ENCODE measurements at regions not wholly inside any gene's neighbourhood (a gene's known extent, or its start where the extent isn't known, plus 50 kb on each side); places are given as distances from the start of the nearest gene placed in this dataset.

- ChIA-PET POLR2A (no interaction called here), CTCF (no interaction called here)
- no peaks in the 10 kb centered on the region for H3K36me3 ChIP-seq (ENCODE audit: control insufficient read depth, insufficient read depth, low read length)
- no peak overlapping the region for H3K4me3 ChIP-seq (ENCODE audit: low read depth, low read length)
- DNase-seq (ENCODE audit: low read depth): no peak
- H3K27me3 ChIP-seq (ENCODE audit: control insufficient read depth, insufficient read depth, low read length): no peaks in the 10 kb centered on the region
- TF ChIP-seq, protein P1, sequence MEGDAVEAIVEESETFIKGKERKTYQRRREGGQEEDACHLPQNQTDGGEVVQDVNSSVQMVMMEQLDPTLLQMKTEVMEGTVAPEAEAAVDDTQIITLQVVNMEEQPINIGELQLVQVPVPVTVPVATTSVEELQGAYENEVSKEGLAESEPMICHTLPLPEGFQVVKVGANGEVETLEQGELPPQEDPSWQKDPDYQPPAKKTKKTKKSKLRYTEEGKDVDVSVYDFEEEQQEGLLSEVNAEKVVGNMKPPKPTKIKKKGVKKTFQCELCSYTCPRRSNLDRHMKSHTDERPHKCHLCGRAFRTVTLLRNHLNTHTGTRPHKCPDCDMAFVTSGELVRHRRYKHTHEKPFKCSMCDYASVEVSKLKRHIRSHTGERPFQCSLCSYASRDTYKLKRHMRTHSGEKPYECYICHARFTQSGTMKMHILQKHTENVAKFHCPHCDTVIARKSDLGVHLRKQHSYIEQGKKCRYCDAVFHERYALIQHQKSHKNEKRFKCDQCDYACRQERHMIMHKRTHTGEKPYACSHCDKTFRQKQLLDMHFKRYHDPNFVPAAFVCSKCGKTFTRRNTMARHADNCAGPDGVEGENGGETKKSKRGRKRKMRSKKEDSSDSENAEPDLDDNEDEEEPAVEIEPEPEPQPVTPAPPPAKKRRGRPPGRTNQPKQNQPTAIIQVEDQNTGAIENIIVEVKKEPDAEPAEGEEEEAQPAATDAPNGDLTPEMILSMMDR (IDR thresholded peaks at IDR 0.05; ENCODE audit: insufficient read depth, low read depth, low read length): no peak
Measured at GRCh38 chr2:139099721-139100120, 319.5 kb upstream of the NXPH2 start.

DNA sequence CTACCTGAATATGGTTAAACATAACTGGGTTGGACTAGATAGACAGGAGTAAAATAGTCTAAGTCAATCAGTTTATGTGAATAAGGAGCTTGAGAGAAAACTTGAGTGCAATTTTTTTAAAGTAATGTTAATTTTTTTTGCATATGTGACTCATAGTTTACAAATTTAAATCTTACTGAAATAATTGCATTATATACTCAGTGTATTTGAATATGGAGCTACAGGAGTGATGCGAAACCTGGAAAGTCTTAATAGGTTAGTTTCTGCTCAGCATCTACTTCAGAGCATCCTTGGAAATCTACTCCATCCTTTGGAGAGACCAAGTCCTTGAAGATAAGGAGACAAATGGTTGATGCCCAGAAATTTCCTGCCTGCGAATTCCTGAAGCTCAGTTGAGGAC lies 318.8 kb upstream of the NXPH2 start:
- H3K4me3 ChIP-seq (ENCODE audit: low read depth, low read length): no peak overlapping the region
- DNase-seq (ENCODE audit: low read depth): no peak
- H3K27me3 ChIP-seq (ENCODE audit: control insufficient read depth, insufficient read depth, low read length): no peaks in the 10 kb centered on the region
- TF ChIP-seq, protein P1 (IDR thresholded peaks at IDR 0.05; ENCODE audit: insufficient read depth, low read depth, low read length): no peak
- no peaks in the 10 kb centered on the region for H3K36me3 ChIP-seq (ENCODE audit: control insufficient read depth, insufficient read depth, low read length)
- ChIA-PET POLR2A (no interaction called here), CTCF (no interaction called here)

- no peaks in the 10 kb centered on the region for H3K36me3 ChIP-seq (ENCODE audit: control insufficient read depth, insufficient read depth, low read length)
- TF ChIP-seq, protein P1 (IDR thresholded peaks at IDR 0.05; ENCODE audit: insufficient read depth, low read depth, low read length): no peak
- ChIA-PET POLR2A (no interaction called here), CTCF (no interaction called here)
- DNase-seq (ENCODE audit: low read depth): no peak
- no peaks in the 10 kb centered on the region for H3K27me3 ChIP-seq (ENCODE audit: control insufficient read depth, insufficient read depth, low read length)
- no peak overlapping the region for H3K4me3 ChIP-seq (ENCODE audit: low read depth, low read length)
Measured at GRCh38 chr2:139083121-139083520, 302.9 kb upstream of the NXPH2 start.

- ChIA-PET POLR2A (no interaction called here), CTCF (no interaction called here)
- no peak overlapping the region for H3K4me3 ChIP-seq (ENCODE audit: low read depth, low read length)
- DNase-seq (ENCODE audit: low read depth): no peak
- TF ChIP-seq, protein P1 (IDR thresholded peaks at IDR 0.05; ENCODE audit: insufficient read depth, low read depth, low read length): no peak
- H3K36me3 ChIP-seq (ENCODE audit: control insufficient read depth, insufficient read depth, low read length): no peaks in the 10 kb centered on the region
- H3K27me3 ChIP-seq (ENCODE audit: control insufficient read depth, insufficient read depth, low read length): no peaks in the 10 kb centered on the region
Measured at GRCh38 chr2:139080244-139080643, 300.1 kb upstream of the NXPH2 start.

DNA sequence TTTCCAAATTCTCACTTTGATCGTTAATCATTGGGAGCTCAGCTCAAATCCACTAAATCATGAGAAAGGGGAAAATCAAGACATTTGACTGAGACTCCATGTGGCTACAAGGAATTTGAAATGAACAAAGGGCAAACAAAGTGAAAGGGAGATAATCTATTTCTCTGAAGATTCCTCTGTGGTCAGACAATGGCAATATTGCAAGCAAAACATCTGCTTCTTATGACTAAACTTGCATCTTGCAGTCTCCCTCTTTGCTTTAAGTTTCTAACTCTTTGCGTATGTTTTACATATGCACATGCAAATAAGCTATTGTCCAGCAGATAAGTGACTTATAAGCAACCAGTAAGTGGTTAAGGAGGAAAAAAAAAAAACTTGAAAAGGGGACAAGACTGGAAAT lies 299.1 kb upstream of the NXPH2 start:
- ChIA-PET CTCF (no interaction called here), POLR2A (no interaction called here)
- TF ChIP-seq, protein P1 (IDR thresholded peaks at IDR 0.05; ENCODE audit: insufficient read depth, low read depth, low read length): no peak
- H3K4me3 ChIP-seq (ENCODE audit: low read depth, low read length): no peak overlapping the region
- H3K36me3 ChIP-seq (ENCODE audit: control insufficient read depth, insufficient read depth, low read length): no peaks in the 10 kb centered on the region
- no peaks in the 10 kb centered on the region for H3K27me3 ChIP-seq (ENCODE audit: control insufficient read depth, insufficient read depth, low read length)
- DNase-seq (ENCODE audit: low read depth): no peak

All from BJ (cell line).